ENCODE measurements at regions not wholly inside any gene's neighbourhood (a gene's known extent, or its start where the extent isn't known, plus 50 kb on each side); places are given as distances from the start of the nearest gene placed in this dataset.
"Not testable (repeated sequence)": the region's sequence is repeated elsewhere in the genome, so short reads cannot be mapped to it uniquely, and the experiment has no call there.

DNA sequence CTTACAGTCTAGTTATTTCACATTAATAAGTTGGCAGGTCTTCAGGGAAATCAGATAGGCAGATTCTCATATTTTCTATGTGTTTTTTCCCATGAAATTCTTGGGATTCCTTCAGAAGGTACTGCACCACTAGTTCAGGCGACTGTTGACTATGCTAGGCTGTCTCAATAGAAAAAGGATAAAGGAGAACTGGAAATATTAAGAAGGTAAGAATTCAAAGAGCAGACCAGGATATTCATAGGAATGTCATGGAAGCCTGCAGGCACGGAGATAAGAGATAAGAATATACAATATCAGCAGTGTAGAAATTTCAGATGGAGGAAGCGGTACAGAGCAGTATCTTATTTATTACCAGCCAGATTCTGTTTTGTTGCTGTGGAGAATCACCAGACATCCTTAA is 432.1 kb upstream of the MDFIC2 start:
- ATAC-seq, result no peak
- DNase-seq (ENCODE audit: low spot score), result no peak

GRCh38 chr3:70743754-70744153 is 431.3 kb upstream of the MDFIC2 start:
- ATAC-seq (no peak), DNase-seq (ENCODE audit: low spot score) (no peak)

- ATAC-seq (no peak), DNase-seq (ENCODE audit: low spot score) (no peak)
These were observed 429.6 kb upstream of the MDFIC2 start for GRCh38 chr3:70742081-70742480.

DNA sequence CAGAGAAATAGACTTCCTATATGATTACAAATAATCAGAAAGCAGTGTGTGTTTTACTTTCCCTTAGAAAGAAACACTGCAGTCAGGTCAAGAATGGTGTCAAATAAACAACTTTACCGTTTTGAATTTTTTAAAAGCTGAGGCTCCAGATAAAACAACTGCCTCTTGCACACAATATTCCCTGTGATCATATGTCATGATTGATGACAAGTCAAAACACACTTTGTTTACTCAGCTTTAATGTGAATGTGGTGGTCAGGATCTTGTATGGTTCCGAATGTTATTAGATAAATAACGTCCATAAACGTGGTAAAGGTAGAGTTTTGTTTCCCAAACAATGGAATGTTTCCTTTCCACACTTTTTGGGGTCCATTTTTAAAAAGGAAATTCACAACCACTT is 428.4 kb upstream of the MDFIC2 start:
- ATAC-seq (no peak), DNase-seq (ENCODE audit: low spot score) (no peak)

- DNase-seq (ENCODE audit: low spot score) (no peak), ATAC-seq (no peak)
These were observed 427.6 kb upstream of the MDFIC2 start for GRCh38 chr3:70740071-70740470.

DNA sequence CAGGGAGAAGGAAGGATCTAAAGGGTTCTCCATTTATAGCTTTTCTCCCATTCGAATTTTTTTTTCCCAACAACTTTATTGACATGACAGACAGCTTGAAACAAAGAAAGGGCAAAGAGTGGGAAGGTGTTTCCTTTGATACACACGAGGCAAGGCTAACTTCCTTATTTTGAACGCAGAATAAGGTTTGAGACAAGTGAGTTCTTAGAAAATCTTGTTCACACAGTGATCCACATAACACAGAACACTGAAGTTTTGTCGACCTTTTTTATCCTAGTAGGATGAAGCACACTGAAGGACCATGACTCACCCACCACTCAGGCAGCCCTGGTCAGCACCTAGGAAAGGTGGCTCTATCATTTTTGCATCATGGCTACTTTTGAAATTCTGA is 425.8 kb upstream of the MDFIC2 start:
- ATAC-seq, result no peak
- DNase-seq (ENCODE audit: low spot score), result no peak

- DNase-seq (ENCODE audit: low spot score), result no peak
- ATAC-seq, result peak; percentile 86
These were observed 425.3 kb upstream of the MDFIC2 start for GRCh38 chr3:70737666-70738290.

- DNase-seq (ENCODE audit: low spot score) (no peak), ATAC-seq (no peak)
These were observed 423.6 kb upstream of the MDFIC2 start for GRCh38 chr3:70736009-70736408.

DNA sequence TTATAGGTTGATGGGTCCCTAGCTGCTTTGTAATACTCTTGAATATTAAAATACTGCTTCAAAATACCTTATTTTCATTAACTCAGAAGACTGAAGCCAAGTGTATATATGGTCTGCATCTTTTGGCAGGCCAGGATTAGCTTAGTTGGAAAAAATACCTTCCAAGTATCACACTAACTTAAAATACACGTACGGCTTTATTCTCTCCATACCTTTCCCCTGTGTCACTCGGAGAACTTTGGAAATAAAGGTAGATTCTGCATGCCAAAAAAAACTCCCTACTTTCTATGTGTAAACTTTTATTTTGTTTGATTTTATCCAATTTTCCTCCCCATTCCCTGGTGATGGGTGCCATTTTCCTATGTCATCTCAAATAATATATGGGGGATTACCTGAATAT is 422.3 kb upstream of the MDFIC2 start:
- DNase-seq (ENCODE audit: low spot score), result no peak
- no peak for ATAC-seq

DNA sequence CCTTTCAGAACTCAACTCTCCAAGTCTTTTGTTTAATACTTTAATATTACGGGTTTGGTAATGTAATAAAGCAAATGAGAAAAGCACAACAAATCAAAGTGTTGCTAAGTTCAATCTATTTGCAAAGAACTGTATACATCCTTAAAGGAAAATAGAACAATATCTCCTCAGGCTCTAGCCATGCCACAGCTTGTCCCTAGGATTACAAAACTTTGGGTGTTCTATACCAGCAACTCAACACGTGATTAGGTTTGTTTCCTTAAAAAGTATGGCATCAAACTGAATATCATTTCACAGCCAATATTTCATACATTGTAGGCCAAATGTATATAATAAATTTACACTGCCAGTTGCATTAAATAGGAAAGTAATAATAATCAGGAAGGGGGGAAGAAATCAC is 418.6 kb upstream of the MDFIC2 start:
- ATAC-seq (no peak), DNase-seq (ENCODE audit: low spot score) (no peak)

- no peak for DNase-seq (ENCODE audit: low spot score)
- ATAC-seq, result no peak
These were observed 417.4 kb upstream of the MDFIC2 start for GRCh38 chr3:70729845-70730244.

- DNase-seq (ENCODE audit: low spot score) (no peak), ATAC-seq (no peak)
These were observed 415.9 kb upstream of the MDFIC2 start for GRCh38 chr3:70728311-70728710.

GRCh38 chr3:70726961-70727360 is 414.5 kb upstream of the MDFIC2 start:
- DNase-seq (ENCODE audit: low spot score) (no peak), ATAC-seq (no peak)

DNA sequence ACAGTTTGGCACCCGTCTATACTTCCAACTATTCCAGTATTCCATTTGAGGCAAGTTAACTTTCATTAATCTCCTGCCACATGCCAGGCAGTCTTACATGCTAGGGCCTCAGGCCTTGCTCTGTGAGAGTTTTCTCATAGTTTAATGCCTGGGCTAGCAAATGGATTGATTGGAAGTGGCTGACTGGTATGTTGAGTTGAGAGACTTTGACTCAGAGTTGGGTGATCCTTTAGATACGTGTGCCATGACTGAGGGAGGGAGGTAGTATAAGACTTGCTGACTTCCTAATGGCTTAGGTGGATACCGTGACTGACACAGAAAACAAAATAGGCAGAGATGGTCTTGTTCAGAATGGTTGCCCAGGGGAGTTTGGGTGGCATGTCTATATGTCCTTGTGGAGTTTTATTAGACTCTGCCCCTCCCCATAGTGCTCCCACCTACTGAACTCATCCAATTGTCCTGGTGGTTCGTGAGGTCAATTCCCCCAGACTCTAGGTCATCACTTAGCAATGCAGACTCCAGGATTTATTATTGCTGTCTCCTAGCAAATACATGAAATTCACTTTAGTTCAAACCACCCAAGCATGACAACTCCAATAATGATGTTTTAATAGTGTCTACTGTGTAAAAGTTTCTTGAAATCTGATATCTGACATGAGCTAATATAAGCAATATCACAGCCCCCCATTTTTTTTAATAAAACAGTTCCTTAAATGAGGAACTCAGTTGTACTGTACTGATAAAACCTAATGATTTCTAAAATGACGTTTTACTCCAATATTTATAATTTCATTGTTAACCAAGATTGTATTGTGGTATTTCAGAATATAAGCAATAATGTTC is 413.9 kb upstream of the MDFIC2 start:
- no peak for DNase-seq (ENCODE audit: low spot score)

DNA sequence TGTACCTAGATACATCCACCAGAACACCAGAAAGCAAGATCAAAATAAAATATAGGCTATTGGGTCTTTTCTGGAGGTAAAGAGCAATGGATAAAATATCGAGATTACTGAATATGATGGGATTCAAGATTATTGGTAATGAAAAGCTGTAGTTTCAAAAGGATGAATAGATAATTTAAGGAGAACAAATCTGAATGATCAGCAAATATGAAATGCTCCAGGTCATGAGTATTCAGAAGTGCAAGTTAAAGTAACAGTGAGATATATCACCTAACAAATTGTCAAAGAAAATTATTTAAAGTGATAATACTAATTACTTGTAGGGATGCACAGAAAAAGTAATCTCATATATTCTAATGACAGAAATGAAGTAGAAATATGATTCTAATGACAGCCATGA is 409.6 kb upstream of the MDFIC2 start:
- ATAC-seq (no peak), DNase-seq (ENCODE audit: low spot score) (no peak)

More for the DNA sequence above, 413.9 kb upstream of the MDFIC2 start:
- ATAC-seq, result no peak

- DNase-seq (ENCODE audit: low spot score) (no peak), ATAC-seq (peak; percentile 42)
These were observed 404.4 kb upstream of the MDFIC2 start for GRCh38 chr3:70716832-70717231.

DNA sequence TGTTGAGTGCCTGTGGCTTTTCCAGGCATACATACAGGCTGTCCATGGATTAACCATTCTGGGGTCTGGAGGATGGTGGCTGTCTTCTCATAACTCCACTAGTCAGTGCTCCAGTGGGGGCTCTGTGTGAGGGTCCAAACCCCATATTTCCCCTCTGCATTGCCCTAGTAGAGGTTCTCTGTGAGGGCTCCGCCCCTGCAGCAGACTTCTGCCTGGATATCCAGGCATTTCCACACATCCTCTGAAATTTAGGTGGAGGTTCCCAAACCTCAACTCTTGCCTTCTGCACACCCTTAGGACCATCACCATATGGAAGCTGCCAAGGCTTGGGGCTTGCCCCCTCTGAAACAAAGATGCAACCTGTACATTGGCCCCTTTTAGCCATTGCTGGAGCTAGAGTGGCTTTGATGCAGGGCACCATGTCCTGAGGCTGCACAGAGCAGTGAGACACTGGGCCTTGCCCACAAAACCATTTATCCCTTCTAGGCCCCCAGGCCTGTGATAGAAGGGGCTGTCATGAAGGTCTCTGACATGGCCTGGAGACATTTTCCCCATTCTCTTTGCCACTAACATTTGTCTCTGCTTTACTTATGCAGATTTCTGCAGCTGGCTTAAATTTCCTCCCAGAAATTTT is 400.1 kb upstream of the MDFIC2 start:
- no peak for DNase-seq (ENCODE audit: low spot score)
- ATAC-seq, result no peak

DNA sequence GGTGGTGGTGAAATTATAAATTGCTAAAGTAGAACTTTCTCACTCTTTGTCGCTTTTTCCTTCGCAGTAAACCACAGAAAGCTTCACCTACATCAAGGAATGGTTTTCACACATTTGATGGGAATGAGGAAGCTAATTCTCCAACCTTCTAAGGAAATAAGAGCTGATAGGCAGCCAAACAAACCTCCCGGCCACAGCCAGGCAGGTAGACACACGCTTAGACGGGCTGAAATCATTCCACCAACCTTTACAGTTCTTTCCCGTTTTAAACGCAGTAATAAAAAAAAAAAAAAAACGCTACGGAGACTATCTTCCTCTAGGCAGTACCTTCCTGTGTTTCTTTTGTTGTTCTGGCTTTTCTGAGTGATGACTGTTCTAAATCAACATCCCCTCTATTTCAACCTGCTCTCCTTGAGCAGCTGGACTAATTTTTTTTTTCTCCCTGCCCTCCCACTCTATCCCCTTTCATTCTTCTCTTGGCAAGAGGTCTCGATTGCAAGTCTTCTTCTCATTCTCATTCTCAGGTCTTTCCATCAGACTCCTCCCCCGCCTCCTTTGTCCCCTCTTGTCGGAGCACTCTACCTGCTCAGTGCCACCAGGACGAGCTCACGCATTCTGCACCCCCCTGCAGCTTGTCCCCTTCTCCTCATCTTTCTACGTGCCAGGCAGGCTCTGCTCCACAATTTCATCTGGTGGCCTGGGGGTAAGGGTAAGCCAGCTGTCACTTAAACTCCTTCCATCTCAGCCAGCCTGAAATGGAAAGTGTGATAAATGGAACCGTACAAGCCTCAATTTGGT is 391.1 kb upstream of the MDFIC2 start:
- ATAC-seq, result no peak
- no peak for DNase-seq (ENCODE audit: low spot score)

- no peak for ATAC-seq
- no peak for DNase-seq (ENCODE audit: low spot score)
These were observed 389.7 kb upstream of the MDFIC2 start for GRCh38 chr3:70702132-70702531.

DNA sequence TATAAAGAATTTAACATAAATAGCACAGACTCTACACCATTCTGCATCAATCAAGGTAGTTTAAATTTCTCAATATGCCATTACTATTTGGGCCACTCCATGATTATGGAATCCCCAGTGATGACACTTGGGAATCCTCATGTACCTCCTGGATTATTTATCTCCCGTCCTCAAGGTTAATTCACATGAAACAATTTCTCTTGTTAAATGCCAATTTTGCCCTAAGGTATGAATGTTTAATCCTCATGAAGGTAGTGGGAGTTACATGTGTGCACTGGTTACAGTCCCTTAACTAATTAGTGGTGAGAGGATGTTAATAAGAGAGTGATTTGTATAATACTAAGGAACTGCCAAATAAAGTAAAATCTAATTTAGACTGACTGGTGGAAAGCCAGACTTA is 372.3 kb upstream of the MDFIC2 start:
- DNase-seq (ENCODE audit: low spot score) (no peak), ATAC-seq (no peak)

- DNase-seq (ENCODE audit: low spot score); ATAC-seq: not testable (repeated sequence)
These were observed 363.4 kb upstream of the MDFIC2 start for GRCh38 chr3:70675810-70676209.

Measured in left lobe of liver (tissue), 2 donors.